GM21381 (cell line): ENCODE measurements at regions not wholly inside any gene's neighbourhood (a gene's known extent, or its start where the extent isn't known, plus 50 kb on each side); places are given as distances from the start of the nearest gene placed in this dataset.

ENCODE experiments used
- ATAC-seq: cut with Tn5 transposase; IDR thresholded peaks from one replicate; pipeline ENCODE4 v1.9.1; 2021; ENCODE audit warnings: mild to moderate bottlenecking, moderate library complexity; ENCODE audit not compliant: unreplicated experiment

DNA sequence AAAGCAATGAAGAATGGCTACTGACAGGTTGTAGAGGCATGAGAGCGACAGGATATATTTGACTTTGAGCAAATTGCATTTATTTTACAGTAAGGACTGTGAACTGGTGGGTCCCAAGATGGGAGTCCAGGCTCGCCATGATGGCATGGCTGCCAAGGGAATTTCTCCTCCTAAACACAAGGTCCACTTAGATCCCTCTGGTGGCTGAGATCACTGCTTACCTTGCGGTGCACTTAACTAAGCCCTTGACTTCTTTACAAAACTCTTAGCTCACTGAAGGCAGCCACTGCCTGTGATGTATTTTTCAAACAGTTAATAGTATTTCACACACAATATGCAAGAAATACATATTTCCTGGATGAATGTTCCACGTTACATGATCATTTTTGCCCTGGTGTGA is 50.3 kb upstream of the SORBS2 start:
- ATAC-seq, result no peak

DNA sequence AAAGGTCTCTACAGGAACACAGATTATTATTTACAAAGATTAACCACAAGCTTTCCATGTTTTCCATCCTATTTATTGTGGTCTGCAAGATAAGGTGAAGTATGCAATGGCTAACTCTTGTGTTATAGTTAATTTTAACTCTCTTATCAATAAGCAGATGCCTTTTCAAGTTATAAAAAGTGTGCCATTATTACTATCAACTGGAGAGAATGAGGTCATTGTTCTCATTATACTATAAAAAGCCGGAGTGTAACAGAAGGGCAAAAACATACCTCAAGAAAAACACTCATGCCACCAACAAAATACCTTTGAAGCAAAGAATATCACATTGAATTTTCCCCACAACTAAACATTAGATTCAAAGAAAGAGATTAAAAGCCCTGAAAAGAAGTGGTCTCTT is 52.0 kb upstream of the SORBS2 start:
- no peak for ATAC-seq

DNA sequence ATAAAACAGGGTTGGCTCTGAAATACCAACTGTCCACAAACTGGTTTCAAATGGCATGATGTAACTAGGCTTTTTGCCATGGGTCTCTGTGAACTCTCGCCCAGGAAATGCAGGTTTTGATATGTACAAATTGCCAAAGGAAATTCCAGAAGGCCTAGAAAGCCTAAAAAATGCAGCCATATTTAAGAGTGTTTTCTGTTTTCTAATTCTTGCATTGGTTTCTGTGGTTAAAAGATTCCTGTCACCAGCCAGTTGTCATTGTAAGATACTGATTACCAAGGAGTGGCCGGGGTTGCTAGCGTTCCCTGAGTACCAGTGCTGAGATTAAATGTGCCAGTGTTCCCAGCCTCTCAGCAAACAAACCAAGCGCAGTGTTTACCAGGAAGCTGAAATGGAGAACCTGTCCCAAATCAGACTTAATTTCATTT is 53.9 kb upstream of the SORBS2 start:
- ATAC-seq, result no peak

DNA sequence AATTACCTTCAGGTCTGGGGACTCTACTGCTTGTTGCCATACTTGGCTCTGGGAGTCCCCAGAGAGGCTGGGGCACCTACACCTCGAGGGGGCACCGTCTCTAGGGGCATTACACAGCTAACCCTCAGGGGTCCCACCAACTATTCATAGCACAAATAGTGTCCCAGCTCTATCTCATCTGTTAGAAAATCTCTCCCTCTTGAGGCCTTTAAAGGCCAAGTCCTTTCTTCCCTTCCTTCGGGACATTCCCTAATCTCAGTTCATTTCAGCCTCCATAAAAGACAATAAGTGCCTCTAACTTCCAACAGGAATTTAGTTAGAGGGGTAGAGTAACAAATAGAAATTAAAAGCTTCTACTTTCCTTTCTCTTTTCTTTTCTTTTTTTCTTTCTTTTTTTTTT is 55.8 kb upstream of the SORBS2 start:
- no peak for ATAC-seq

DNA sequence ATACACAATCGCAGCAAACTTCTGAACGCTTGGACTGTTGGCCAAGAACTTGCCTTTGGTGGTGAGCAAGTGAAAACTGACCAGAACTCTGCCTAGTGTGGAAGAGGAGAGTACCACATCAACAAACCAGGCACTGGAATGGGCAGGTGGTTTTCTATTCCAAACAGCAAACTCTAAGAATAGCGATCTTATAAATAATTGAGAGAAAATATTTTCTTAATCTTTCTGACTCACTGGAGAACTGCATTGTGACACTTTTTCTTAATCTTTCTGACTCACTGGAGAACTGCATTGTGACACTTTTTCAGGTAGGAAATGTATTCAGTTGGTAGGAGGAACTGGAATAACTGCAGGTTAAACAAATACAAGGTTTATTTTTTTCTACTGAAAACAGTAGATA is 57.0 kb upstream of the SORBS2 start:
- ATAC-seq, result no peak

DNA sequence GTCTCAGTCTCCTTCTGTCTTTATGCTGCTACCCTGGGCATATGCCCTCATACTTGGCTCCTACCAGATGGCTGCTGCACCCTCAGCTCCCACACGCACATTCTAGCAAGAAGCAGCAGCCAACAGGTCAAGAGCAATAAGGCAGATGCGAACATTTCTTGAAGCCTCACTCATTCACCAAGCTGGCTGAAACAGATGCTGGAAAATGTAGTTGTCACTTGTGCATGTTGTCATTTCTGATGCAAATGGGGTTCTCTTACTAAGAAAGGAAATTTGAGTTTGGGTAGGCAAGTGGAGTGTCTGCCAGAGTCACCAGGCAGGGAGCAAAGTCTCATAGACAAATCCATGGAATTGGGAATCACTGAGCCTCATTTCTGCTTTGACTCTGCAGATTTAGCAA is 57.4 kb upstream of the SORBS2 start:
- no peak for ATAC-seq

DNA sequence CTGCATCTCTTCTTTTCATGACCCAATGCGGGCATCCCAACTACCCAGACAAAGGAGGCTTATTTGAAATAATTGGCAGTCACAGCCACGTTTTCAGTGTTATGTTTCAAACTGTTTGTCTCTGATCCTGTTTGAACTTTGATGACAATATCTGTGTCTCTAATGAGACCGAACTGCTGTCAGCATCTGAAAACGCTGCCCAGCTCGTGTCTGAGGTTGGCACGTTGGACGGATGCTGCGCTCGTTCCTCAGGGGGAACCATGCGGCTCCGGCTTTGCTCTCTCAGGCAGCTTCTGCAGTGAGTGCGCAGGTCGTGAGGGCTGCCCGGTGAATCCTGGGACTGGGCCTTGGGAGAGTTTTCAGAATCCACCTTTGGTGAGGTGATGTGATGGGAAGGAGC is 58.4 kb upstream of the SORBS2 start:
- no peak for ATAC-seq

DNA sequence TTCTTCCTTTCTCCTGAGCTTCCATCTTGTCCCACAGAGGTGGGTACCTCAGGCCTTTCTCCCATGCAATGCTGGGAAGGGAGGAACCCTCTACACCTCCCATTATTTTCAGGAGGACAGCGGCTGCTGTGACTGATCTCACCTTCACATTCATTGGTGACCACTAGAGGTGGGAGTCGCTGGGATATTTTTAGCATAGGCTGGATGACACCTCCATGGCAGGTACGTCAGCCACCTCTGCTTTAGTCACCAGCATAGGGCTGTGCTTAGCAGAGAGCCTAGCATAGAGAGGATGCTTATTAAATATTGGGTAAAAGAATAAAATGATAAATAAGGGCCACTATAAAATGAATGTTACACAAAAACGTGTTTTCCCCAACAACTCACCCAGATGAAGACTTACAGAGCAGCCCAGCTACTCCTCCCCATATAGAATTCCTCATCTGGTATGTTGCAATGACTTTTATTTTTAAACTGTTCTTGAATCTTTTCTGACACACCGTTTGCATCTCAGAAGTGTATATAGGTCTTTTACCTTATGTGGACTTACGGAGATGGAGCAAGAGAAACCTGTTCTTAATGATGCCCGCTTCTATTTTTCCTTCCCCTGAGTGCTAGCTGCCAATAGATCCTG is 60.9 kb upstream of the SORBS2 start:
- no peak for ATAC-seq

DNA sequence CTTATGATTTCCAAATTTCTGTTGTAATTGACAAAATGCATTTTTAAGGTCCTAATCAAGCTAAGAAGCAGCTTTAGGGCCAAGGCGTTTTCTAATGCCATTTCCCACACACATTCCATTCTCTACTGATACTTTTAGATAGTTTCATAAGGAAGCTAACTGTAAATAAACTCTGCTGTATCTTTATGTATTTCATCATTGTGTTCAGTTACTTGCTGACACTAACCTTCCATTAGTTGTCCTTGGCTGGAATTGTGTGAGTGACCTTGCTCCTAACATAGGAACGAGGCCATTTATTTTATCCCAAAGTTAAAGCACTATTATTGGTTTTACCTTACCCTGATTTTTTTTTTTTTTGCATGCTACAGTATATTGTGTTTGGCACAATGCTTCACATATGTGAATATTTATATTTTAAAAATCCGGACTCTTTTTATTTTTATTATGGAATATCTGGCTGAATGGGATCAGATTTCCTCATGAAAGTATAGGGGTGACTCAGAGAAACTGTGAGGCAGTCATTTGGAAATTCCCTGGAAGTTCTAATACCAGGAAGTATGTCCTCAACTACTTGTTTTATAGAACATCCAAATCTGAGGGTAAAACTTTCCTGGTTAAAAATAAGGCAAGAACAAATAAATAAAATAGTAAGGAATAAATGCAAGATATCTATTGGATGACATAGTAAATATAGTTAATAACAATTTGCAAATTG is 62.7 kb upstream of the SORBS2 start:
- ATAC-seq, result no peak

DNA sequence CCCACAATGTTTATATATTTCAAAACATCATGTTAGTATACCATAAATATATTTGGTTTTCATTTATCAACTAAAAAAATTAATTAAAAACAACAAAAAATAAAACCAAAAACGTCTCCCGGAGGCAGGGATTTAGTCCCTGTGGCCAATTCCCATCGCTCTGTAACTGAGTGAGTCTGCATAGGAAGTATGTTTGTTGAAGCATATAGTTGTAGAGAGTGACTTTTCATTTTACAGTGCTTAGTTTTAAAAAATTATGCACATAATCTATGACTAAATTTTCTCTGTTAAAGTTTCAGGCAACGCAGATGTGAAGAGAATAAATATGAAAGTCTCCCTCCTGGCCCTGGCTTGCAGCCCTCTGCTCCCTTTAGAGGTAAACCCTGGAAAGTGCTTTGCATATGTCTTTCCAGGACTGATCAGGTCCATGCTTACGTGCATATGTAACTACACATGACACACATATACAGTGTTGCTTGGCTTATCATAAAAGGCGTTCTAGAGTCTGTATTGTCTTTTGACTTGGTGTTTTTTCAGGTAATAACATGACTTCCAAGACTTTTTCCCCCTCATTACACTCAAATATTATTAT is 63.4 kb upstream of the SORBS2 start:
- ATAC-seq, result no peak

DNA sequence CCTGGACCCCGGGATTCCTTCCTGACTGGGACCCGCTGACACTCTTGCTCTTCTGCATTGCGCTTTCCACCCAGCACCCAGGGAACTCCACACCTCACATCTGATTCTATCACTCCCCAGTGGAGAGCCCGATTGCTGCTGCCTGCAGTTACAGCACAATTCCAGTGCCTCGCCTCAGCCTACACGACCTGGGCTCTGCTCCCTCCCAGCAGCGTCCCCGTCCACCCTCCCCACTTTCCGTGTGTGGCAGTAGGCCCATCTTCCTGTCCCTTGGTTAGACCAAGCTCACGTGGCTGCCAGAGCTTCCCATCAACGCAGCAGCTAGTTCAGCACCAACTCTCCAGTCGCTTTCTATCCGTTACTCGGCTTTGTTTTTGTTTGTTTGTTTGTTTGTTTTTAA is 66.6 kb upstream of the SORBS2 start:
- no peak for ATAC-seq

DNA sequence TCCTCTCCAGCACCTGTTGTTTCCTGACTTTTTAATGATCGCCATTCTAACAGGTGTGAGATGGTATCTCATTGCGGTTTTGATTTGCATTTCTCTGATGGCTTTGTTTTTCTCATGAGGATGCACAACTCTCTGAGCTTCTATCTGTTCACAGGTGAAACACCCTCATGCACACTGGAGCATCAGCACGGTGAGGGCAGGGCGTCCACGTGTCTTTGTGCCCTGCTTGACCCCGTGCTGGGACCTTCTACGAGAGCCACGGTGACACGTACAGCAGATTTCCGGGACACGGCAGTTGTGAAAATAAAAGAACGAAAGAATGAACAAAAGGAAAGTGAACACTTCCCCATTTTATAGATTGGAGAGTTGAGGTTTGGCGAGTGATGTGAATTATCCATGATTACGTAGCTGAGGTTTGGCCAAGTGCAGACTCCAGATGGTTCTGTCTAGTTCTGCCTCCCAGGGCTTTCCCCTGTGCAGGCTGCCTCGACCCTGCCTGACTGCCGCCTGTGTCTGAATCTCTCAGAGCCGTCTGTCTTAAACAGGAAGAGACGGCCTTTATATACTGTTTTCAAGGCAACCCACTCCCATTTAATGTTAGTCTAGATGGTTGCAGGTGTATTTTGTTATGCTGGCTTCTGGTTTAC is 67.8 kb upstream of the SORBS2 start:
- no peak for ATAC-seq

DNA sequence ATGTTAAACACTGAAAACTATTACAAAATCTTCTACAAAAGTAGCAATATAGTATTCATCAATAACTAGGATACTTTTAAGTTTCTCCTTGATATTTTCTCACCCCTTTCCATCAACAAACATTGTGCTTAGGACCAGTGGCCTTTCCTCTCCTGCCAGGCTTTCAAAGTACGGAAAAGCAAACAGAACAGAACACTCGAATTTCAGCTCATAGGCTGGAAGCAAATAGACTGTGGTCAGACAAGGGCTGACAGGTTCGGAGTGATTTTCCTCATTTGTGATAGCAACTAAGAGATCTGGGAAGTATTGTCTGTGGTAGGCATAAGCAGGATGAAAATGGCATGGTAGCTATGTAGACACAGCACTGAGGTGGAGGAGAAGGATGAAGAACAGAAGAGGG is 68.6 kb upstream of the SORBS2 start:
- ATAC-seq, result no peak

DNA sequence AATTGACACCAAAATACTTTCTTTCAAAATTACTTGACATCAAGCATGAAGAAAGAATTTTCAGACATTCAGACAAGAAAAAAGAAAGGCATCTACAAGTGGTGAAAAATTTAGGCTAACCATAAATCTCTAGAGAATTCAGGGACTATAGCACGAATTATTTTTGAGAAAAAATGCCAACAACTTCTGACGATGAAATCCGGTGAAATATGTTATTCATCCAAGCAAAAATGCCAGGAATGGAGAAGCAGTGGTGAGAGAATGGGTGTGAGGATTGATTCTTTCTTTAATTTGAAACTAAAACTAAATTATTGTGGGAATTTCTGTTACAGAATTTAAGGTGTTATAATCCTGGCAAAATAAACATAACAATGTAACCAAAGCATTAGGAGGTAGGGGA is 69.4 kb upstream of the SORBS2 start:
- no peak for ATAC-seq

DNA sequence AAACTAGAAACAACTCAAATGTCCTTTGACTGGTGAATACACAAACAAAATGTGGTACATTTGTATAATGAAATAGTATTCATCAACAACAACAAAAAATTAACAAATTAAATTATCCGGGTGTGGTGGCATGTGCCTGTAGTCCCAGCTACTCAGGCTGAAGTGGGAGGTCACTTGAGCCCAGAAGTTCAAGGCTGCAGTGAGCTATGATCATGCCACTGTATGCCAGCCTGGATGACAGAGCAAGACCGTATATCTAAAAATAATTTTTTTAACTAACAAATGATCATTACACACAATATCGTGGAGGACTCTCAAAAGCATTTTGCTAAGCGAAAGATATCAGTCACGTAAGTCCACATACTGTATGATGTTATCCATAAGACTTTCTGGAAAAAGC is 71.6 kb upstream of the SORBS2 start:
- no peak for ATAC-seq

DNA sequence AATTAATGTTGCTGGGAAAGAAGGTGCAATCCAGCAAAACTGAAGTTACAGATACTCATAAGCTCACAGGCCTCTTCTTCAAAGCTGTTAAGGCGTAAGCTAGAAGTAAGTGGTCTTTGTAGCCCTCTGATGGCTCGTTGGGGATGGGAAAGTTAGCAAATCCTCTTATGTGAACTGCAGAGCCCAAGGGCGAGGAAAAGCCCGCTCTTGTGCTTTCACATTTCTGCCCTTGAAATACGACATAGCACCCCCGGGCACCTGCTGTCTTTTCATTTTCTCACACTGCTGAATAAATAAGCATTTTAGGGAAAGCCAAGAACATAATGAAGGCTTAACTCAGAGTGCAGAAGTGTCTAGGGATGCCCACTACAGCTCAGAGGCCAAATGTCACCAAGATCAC is 73.1 kb upstream of the SORBS2 start:
- ATAC-seq, result no peak

DNA sequence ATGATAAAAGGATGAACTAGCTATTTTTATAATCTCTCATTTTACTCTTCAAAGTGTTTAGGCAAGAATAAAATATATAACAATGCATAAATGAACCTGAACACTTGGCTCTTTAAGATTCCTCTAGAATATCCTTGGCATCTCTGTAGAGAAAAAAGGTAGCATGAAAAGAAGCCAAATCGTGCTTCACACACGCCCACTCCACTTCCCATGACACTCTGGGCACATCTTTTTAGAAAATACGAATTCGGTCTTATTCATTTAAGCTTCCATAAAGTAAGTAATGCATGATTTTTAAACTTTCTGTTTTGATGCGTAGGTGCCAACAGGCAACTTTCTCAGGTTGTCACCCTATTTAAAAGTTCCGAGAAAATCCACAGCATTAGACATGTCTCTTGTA is 73.6 kb upstream of the SORBS2 start:
- no peak for ATAC-seq

DNA sequence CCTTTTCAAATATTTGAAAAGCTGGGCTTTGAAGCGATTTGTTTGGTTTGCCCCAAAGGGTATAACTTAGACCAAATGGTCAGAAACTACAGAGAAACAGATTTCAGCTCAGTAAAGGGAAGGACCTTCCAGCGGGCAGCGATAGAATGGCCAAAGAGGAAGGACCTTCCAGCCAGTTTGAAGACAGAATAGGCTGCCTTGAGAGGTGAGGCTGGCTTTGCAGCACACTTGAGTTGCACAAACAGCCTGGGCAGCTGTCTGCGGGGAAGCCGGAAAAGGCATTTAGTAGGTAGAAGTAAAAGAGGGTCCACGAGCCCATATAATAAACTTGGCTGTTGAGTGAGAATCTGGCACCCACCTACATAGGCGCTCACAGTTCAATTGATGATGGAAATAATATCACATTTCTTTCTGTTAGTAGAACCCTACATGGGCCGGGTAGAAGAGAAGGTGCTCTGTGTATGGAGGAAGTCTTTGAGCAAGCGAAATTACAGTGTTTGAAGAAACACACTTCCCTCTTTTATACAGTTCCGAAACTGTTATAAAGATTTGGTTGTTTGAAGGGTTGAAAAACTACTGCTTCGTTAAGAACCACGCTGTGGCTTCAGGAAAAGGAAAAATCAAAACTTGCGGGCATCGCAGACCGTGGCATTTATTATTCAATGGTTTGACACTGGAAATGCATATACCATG is 75.0 kb upstream of the SORBS2 start:
- no peak for ATAC-seq

DNA sequence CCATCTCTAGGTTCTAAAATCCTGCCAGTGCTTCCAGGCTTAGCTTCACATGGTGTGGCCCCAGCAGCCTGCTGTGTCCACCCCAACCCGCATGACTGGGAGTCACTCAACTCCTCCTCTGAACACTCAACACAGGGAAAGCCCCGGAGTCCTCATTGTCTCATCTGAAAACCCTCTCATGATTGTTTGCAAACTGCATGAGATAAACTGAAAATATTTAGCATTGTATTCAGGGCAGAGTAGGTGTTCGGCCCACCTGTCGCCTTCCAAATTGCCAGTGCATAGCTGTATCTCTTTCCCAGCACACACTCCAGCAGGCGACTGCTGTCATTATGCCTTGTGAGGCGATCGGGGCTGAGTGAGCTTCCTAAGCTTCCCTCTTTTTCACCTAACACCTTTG is 76.7 kb upstream of the SORBS2 start:
- no peak for ATAC-seq

DNA sequence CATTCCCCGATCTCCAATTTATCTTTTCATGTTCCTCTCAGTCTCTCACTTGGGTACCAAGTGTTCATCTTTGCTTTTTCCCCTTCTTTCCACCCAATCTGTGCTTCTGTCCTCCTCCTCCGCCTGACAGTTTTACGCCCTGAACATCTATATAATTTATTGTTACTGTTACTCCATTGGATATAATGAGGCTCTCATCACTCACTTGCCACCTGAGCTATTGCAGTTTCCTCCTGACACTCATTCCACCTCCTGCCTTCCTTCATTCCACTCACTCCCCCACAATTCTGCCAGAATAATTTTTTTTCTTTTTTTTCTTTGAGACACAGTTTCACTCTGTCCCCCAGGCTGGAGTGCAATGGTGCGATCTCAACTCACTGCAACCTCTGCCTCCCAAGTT is 77.6 kb upstream of the SORBS2 start:
- no peak for ATAC-seq

DNA sequence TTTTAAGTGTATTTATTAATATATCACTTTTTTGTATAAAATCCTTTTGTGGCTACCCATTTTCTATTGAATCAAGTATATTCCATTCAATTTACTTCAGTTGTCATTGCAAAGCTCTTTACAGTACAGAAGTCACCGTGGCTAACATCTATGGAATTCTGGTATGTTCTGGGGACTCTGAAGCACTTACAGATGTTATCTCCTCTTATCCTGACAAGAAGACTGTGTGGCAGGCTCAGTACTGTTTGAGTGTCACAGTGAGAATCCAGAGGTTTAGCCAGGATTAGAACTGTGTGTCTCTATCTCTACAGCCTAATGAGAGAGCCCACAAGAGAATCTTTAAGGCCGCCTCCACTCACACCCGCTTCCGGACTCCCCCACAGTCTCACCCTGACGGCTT is 78.2 kb upstream of the SORBS2 start:
- no peak for ATAC-seq

DNA sequence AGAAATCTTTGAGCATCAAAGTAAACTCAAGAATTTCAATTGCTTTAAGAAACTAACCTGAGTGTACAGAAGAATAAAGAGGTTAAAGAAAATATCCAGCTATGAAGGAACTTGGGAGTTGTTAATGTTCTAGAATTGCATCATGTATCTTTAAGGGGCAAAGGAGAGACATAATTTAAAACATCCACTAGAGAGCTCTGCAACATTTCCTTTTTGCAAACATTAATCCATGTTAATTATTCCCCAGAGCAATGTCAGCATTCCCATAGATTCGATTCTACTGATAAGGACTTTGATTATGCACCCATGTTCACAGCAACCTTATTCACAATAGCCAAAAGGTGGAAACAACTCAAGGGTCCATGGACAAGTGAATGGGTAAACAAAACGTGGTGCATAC is 80.2 kb upstream of the SORBS2 start:
- ATAC-seq, result no peak
